Right lobe of liver (tissue), 4 donors: ENCODE measurements at regions not wholly inside any gene's neighbourhood (a gene's known extent, or its start where the extent isn't known, plus 50 kb on each side); places are given as distances from the start of the nearest gene placed in this dataset.

Source experiments
- CTCF ChIP-seq, 4 donors: fragments of 200-600 bp in 3 of 4; fragments of 450-650 bp in 1 of 4; IDR thresholded peaks; one replicate each; pipeline versions ENCODE4 v1.5.1 to v1.8.0; 2016 to 2022; ENCODE audit warnings: antibody characterized with exemption in 4 of 4, mild to moderate bottlenecking in 2 of 4
- POLR2A ChIP-seq: fragments of 450-650 bp; IDR thresholded peaks from one replicate; pipeline ENCODE4 v1.6.1; 2017; ENCODE audit warnings: antibody characterized with exemption, mild to moderate bottlenecking
- donor health status: DM: no; HTN: no; CAD: no.
- donor health status: DM: no; HTN: no; CAD: no.
- donor health status: DM: no; HTN: yes; CAD: no.

GRCh38 chrY:8610620-8611019 lies 726.6 kb upstream of the TSPY4 start:
- TF ChIP-seq CTCF (IDR thresholded peaks at IDR 0.05) (no peak), POLR2A (no peak)
